ENCODE measurements at regions not wholly inside any gene's neighbourhood (a gene's known extent, or its start where the extent isn't known, plus 50 kb on each side); places are given as distances from the start of the nearest gene placed in this dataset.

DNA sequence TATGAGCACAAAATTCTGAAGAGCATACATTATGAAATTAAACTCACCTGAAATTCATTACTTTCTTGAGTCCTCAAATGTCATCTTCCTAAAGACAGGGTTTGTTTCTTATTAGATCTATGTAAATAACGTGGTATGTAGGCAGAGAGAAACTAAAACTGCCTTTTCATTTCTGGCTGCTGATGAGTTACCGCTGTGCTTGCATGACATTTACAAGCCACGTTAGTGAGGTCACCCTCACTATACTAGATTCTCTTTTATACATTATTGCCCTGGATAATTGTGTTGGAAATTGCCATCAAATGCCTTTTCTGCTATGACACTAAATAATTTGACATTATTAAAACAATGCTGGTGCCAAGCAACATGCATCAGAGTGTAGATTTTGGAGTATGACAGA, 748.3 kb upstream of the ANO3 start:
- TF ChIP-seq, protein P1, sequence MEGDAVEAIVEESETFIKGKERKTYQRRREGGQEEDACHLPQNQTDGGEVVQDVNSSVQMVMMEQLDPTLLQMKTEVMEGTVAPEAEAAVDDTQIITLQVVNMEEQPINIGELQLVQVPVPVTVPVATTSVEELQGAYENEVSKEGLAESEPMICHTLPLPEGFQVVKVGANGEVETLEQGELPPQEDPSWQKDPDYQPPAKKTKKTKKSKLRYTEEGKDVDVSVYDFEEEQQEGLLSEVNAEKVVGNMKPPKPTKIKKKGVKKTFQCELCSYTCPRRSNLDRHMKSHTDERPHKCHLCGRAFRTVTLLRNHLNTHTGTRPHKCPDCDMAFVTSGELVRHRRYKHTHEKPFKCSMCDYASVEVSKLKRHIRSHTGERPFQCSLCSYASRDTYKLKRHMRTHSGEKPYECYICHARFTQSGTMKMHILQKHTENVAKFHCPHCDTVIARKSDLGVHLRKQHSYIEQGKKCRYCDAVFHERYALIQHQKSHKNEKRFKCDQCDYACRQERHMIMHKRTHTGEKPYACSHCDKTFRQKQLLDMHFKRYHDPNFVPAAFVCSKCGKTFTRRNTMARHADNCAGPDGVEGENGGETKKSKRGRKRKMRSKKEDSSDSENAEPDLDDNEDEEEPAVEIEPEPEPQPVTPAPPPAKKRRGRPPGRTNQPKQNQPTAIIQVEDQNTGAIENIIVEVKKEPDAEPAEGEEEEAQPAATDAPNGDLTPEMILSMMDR (conservative IDR thresholded peaks at IDR 0.05; ENCODE audit: low read depth, low read length), result no peak
- TF ChIP-seq EZH2 (IDR thresholded peaks at IDR 0.05; ENCODE audit: borderline replicate concordance, low read depth, low read length, poor library complexity, severe bottlenecking), result no peak
